GM23338 (cell line): ENCODE measurements at regions not wholly inside any gene's neighbourhood (a gene's known extent, or its start where the extent isn't known, plus 50 kb on each side); places are given as distances from the start of the nearest gene placed in this dataset.

Experiments
- CREB1 ChIP-seq: fragments of 250-450 bp; sonication (Bioruptor Pico); IDR thresholded peaks from 2 replicates; pipeline ENCODE4 v1.5.0; 2020; ENCODE audit warnings: low read depth, mild to moderate bottlenecking, moderate library complexity
- EZH2 ChIP-seq: fragments of 200-600 bp; sonication (generic); IDR thresholded peaks from one replicate; pipeline ENCODE4 v1.8.0; 2017; ENCODE audit warnings: antibody characterized with exemption, mild to moderate bottlenecking, low read depth; ENCODE audit not compliant: unreplicated experiment
- EZH2phosphoT487 ChIP-seq: fragments of 200-600 bp; sonication (generic); IDR thresholded peaks from one replicate; pipeline ENCODE4 v1.8.1; 2018; ENCODE audit warnings: antibody characterized with exemption; ENCODE audit not compliant: unreplicated experiment
- JUNB ChIP-seq: IDR thresholded peaks from one replicate; pipeline ENCODE4 v1.6.1; 2016; ENCODE audit warnings: antibody characterized with exemption; ENCODE audit not compliant: unreplicated experiment
- NANOG ChIP-seq: IDR thresholded peaks from 2 replicates; pipeline ENCODE4 v1.6.1; 2016; ENCODE audit warnings: antibody characterized with exemption, borderline replicate concordance
- POLR2AphosphoS5 ChIP-seq: IDR thresholded peaks from 2 replicates; pipeline ENCODE4 v1.6.1; 2016; ENCODE audit warnings: antibody characterized with exemption, low read depth
- STAT1 ChIP-seq: IDR thresholded peaks from one replicate; pipeline ENCODE4 v1.6.1; 2016; ENCODE audit warnings: antibody characterized with exemption; ENCODE audit not compliant: unreplicated experiment
- ZNF114 ChIP-seq: fragments of 250-450 bp; sonication (Bioruptor Pico); IDR thresholded peaks from 2 replicates; pipeline ENCODE4 v1.5.0; 2020; ENCODE audit warnings: mild to moderate bottlenecking, moderate library complexity
- ZNF331 ChIP-seq: fragments of 250-450 bp; sonication (Bioruptor Pico); IDR thresholded peaks from 2 replicates; pipeline ENCODE4 v1.5.0; 2020; ENCODE audit warnings: low read depth, mild to moderate bottlenecking, moderate library complexity
- TF ChIP-seq, protein P1 (sequence below): fragments of 250-450 bp; sonication (Bioruptor Pico); IDR thresholded peaks from 2 replicates; pipeline ENCODE4 v1.5.0; 2020; ENCODE audit warnings: mild to moderate bottlenecking, moderate library complexity
- TF ChIP-seq, protein P2 (sequence below): IDR thresholded peaks from 2 replicates; pipeline ENCODE4 v1.6.1; 2016; ENCODE audit warnings: antibody characterized with exemption
- TF ChIP-seq, protein P3 (sequence below), 2 experiments: fragments of 200-600 bp in 1 of 2; sonication (generic) in 1 of 2; conservative IDR thresholded peaks; 2 replicates each; pipeline versions ENCODE4 v1.5.1 to v1.6.1; 2016 to 2017; ENCODE audit warnings: antibody characterized with exemption in 2 of 2, low read depth in 2 of 2, mild to moderate bottlenecking in 2 of 2, moderate library complexity in 1 of 2

DNA sequence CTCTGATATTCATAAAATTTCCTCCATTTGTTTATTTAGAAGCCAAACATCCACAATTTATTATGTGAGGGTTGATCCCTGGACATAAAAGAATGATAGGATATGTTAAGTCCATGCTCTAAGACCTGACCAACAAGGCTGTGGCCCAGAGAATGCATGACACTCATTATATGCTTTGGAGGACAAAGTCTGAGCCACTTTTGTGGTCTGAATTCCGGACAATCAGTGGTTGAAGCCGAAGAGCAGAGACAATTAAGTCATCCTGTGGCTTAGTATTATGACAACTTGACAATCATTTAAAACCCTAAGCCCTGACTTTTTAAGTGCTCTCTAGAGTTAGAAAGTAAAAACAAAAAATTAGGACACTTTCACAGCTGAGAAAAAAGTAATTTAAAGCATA, 483.3 kb downstream of the PLCL1 start (continued):
- TF ChIP-seq, protein P1, sequence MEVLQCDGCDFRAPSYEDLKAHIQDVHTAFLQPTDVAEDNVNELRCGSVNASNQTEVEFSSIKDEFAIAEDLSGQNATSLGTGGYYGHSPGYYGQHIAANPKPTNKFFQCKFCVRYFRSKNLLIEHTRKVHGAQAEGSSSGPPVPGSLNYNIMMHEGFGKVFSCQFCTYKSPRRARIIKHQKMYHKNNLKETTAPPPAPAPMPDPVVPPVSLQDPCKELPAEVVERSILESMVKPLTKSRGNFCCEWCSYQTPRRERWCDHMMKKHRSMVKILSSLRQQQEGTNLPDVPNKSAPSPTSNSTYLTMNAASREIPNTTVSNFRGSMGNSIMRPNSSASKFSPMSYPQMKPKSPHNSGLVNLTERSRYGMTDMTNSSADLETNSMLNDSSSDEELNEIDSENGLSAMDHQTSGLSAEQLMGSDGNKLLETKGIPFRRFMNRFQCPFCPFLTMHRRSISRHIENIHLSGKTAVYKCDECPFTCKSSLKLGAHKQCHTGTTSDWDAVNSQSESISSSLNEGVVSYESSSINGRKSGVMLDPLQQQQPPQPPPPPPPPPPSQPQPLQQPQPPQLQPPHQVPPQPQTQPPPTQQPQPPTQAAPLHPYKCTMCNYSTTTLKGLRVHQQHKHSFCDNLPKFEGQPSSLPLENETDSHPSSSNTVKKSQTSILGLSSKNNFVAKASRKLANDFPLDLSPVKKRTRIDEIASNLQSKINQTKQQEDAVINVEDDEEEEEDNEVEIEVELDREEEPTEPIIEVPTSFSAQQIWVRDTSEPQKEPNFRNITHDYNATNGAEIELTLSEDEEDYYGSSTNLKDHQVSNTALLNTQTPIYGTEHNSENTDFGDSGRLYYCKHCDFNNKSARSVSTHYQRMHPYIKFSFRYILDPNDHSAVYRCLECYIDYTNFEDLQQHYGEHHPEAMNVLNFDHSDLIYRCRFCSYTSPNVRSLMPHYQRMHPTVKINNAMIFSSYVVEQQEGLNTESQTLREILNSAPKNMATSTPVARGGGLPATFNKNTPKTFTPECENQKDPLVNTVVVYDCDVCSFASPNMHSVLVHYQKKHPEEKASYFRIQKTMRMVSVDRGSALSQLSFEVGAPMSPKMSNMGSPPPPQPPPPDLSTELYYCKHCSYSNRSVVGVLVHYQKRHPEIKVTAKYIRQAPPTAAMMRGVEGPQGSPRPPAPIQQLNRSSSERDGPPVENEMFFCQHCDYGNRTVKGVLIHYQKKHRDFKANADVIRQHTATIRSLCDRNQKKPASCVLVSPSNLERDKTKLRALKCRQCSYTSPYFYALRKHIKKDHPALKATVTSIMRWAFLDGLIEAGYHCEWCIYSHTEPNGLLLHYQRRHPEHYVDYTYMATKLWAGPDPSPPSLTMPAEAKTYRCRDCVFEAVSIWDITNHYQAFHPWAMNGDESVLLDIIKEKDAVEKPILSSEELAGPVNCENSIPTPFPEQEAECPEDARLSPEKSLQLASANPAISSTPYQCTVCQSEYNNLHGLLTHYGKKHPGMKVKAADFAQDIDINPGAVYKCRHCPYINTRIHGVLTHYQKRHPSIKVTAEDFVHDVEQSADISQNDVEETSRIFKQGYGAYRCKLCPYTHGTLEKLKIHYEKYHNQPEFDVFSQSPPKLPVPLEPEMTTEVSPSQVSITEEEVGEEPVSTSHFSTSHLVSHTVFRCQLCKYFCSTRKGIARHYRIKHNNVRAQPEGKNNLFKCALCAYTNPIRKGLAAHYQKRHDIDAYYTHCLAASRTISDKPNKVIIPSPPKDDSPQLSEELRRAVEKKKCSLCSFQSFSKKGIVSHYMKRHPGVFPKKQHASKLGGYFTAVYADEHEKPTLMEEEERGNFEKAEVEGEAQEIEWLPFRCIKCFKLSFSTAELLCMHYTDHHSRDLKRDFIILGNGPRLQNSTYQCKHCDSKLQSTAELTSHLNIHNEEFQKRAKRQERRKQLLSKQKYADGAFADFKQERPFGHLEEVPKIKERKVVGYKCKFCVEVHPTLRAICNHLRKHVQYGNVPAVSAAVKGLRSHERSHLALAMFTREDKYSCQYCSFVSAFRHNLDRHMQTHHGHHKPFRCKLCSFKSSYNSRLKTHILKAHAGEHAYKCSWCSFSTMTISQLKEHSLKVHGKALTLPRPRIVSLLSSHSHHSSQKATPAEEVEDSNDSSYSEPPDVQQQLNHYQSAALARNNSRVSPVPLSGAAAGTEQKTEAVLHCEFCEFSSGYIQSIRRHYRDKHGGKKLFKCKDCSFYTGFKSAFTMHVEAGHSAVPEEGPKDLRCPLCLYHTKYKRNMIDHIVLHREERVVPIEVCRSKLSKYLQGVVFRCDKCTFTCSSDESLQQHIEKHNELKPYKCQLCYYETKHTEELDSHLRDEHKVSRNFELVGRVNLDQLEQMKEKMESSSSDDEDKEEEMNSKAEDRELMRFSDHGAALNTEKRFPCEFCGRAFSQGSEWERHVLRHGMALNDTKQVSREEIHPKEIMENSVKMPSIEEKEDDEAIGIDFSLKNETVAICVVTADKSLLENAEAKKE (CRISPR knock-in tag): no peak
- TF ChIP-seq JUNB: no peak
- TF ChIP-seq NANOG: no peak
- no peak for TF ChIP-seq ZNF114 (CRISPR knock-in tag)
- no peak for TF ChIP-seq STAT1
- TF ChIP-seq ZNF331 (CRISPR knock-in tag): no peak
- TF ChIP-seq, protein P2, sequence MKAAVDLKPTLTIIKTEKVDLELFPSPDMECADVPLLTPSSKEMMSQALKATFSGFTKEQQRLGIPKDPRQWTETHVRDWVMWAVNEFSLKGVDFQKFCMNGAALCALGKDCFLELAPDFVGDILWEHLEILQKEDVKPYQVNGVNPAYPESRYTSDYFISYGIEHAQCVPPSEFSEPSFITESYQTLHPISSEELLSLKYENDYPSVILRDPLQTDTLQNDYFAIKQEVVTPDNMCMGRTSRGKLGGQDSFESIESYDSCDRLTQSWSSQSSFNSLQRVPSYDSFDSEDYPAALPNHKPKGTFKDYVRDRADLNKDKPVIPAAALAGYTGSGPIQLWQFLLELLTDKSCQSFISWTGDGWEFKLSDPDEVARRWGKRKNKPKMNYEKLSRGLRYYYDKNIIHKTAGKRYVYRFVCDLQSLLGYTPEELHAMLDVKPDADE: no peak
- TF ChIP-seq, protein P3, sequence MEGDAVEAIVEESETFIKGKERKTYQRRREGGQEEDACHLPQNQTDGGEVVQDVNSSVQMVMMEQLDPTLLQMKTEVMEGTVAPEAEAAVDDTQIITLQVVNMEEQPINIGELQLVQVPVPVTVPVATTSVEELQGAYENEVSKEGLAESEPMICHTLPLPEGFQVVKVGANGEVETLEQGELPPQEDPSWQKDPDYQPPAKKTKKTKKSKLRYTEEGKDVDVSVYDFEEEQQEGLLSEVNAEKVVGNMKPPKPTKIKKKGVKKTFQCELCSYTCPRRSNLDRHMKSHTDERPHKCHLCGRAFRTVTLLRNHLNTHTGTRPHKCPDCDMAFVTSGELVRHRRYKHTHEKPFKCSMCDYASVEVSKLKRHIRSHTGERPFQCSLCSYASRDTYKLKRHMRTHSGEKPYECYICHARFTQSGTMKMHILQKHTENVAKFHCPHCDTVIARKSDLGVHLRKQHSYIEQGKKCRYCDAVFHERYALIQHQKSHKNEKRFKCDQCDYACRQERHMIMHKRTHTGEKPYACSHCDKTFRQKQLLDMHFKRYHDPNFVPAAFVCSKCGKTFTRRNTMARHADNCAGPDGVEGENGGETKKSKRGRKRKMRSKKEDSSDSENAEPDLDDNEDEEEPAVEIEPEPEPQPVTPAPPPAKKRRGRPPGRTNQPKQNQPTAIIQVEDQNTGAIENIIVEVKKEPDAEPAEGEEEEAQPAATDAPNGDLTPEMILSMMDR (conservative IDR thresholded peaks at IDR 0.05; ENCODE audit: low read depth in 2 of 2): no peak
- TF ChIP-seq EZH2phosphoT487: no peak
- no peak for TF ChIP-seq POLR2AphosphoS5
- TF ChIP-seq EZH2: no peak
- TF ChIP-seq CREB1: no peak
